Bronchial epithelial cell (primary cell): ENCODE measurements at regions not wholly inside any gene's neighbourhood (a gene's known extent, or its start where the extent isn't known, plus 50 kb on each side); places are given as distances from the start of the nearest gene placed in this dataset.

ENCODE experiments used
- DNase-seq: peaks from one replicate; pipeline ENCODE4 v3.0.0-alpha.2; 2010; ENCODE audit warnings: low read depth
- FAIRE-seq: peaks from 2 replicates; lab custom pipeline; 2011; peaks lifted over from hg19 to GRCh38; lab: Jason Lieb, UNC
- H3K27me3 ChIP-seq: 2 replicates; pipeline ENCODE4 v1.5.1; 2011; ENCODE audit warnings: low read length; ENCODE audit not compliant: control insufficient read depth, insufficient read depth
- H3K36me3 ChIP-seq: 2 replicates; pipeline ENCODE4 v1.5.1; 2011; ENCODE audit warnings: low read length; ENCODE audit not compliant: control insufficient read depth, insufficient read depth
- H3K4me3 ChIP-seq: 2 replicates; pipeline ENCODE4 v1.5.1; 2011; ENCODE audit warnings: mild to moderate bottlenecking, low read depth, low read length, control low read depth
- CTCF ChIP-seq: IDR thresholded peaks from 2 replicates; pipeline ENCODE4 v1.5.1; 2011; ENCODE audit warnings: mild to moderate bottlenecking, moderate library complexity, low read length, control low read depth, inconsistent platforms; ENCODE audit not compliant: insufficient read depth, severe bottlenecking

DNA sequence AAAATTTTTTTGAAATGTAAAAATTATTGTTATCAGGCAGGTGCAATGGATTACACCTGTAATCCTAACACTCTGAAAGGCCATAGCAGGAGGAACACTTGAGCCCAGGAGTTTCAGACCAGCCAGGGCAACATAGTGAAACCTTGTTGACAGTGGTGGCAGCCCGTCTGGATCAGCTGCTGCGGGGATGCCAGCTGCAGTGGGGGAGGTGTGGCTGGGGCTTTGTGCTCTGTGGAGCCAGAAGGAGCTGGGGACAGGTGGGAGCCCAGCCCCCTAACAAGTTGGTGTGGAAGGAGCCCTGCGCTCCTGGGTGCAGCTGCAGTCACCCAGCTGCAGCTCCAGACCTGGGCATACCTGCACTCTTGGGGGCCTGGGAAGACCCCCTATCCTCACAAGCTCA lies 182.4 kb upstream of the MC4R start:
- Histone ChIP-seq H3K27me3 (no peaks in the 10 kb centered on the region), H3K36me3 (no peaks in the 10 kb centered on the region), H3K4me3 (no peak overlapping the region)
- DNase-seq (no peak), FAIRE-seq (no peak)
- no peak for TF ChIP-seq CTCF

DNA sequence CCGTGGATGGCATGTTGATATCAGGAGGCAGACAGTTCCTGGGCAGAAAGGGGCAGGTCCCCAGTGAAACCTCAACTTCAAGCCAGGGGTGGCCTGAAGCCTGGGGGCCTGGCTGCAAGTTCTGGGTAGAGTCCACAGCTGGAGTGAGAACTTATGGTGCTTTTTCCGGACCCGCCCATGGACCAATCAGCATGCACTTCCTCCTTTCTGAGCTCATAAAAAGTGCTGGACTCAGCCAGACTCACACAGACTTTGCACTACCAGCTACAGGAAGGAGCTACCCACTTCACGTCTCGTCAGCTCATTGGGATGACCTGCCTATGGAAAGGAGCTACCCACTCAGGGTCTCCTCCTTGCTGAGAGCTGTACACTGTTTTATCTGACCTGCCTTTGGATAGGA lies 183.1 kb upstream of the MC4R start:
- FAIRE-seq (no peak), DNase-seq (no peak)
- Histone ChIP-seq H3K36me3 (no peaks in the 10 kb centered on the region), H3K27me3 (no peaks in the 10 kb centered on the region), H3K4me3 (no peak overlapping the region)
- TF ChIP-seq CTCF = no peak

DNA sequence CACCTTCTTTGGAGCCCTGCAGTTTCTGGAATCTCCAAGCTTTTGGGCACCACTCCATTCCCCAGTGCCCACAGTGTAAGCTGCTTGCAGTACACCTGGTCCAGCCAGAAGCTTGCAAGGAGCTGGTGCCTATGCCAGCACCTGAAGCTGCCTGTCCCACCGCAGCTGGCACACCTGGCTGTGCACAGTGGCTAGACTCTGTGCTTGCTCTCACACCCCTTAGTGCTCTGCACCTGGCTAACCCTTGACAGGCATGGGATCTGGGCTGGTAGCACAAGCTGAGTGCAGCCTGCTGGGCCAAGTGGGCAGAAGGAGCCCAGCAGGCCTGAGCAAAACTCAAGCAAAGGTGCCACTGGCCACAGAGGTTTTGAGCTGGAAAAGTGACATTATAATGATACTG lies 183.8 kb upstream of the MC4R start:
- TF ChIP-seq CTCF = no peak
- Histone ChIP-seq H3K4me3 (no peak overlapping the region), H3K36me3 (no peaks in the 10 kb centered on the region), H3K27me3 (no peaks in the 10 kb centered on the region)
- no peak for FAIRE-seq
- DNase-seq = no peak

DNA sequence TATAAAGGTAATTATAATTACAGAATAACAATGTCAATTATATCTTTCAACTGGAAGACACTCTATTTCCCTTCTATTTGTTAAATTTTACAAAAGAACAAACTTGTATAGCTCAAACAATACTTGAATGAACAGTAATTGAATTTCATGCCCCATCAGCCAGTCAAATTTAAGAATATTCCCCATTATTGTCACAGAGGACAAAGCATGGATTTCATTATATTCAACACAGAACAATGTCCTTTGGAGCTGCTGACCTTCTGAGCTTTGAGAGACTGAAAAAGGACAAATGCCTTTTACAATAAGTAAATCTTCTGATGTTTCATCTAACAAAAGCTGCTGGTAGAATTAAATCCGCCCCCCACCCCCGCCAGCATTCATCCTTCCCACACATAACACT lies 187.5 kb upstream of the MC4R start:
- FAIRE-seq = no peak
- no peak for TF ChIP-seq CTCF
- no peak for DNase-seq
- Histone ChIP-seq H3K36me3 (no peaks in the 10 kb centered on the region), H3K27me3 (no peaks in the 10 kb centered on the region), H3K4me3 (no peak overlapping the region)

GRCh38 chr18:60563082-60563481 lies 190.5 kb upstream of the MC4R start:
- Histone ChIP-seq H3K27me3 (no peaks in the 10 kb centered on the region), H3K36me3 (no peaks in the 10 kb centered on the region), H3K4me3 (no peak overlapping the region)
- no peak for FAIRE-seq
- no peak for DNase-seq
- TF ChIP-seq CTCF = no peak

DNA sequence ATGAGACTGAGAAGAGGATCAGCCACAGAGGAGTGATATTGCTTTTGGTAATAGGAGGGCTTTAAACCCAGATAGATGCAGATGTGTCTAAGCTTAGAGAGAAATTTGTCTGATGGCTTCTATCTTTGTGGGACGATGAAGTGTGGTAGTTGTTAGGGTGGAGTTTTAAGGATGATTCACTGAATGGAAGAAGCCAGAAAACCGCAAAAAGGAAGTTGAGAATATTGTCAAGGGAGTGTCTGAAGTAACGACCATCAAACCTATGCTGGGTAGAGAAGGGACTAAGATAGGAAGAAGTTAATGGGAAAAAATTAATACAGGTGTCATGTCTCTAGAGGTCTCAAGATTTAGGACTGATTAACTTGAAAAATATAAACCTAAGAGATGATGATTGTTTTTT lies 195.6 kb upstream of the MC4R start:
- no peak for FAIRE-seq
- H3K4me3 ChIP-seq = no peak overlapping the region
- no peaks in the 10 kb centered on the region for H3K27me3 ChIP-seq
- TF ChIP-seq CTCF = no peak
- H3K36me3 ChIP-seq = no peaks in the 10 kb centered on the region
- no peak for DNase-seq
